A673 (cell line): ENCODE measurements at regions not wholly inside any gene's neighbourhood (a gene's known extent, or its start where the extent isn't known, plus 50 kb on each side); places are given as distances from the start of the nearest gene placed in this dataset.

ENCODE experiments used
- BruUV-seq: library from RNA; stranded (reverse); fragments of 400-500 nt; replicated peaks from 2 replicates; lab custom pipeline; 2021; lab: Mats Ljungman, UMichigan
- CTCF ChIA-PET: fragments of 300-600 bp; sonication (Branson Sonifier 250); formaldehyde crosslinking; loops from one replicate; lab custom pipeline; 2022; ENCODE audit warnings: antibody characterized with exemption; lab: Charles Lee
- POLR2A ChIA-PET: fragments of 300-600 bp; sonication (Branson Sonifier 250); formaldehyde crosslinking; loops from one replicate; lab custom pipeline; 2022; ENCODE audit warnings: antibody characterized with exemption; ENCODE audit not compliant: low non-redundant PET; lab: Charles Lee
- DNase-seq: peaks from one replicate; pipeline ENCODE4 v3.0.0-alpha.2; 2015; ENCODE audit warnings: low spot score
- H3K27ac ChIP-seq: fragments of 200-600 bp; sonication (generic); 2 replicates; pipeline ENCODE4 v1.5.1; 2016; ENCODE audit warnings: mixed run types, low read depth, mild to moderate bottlenecking, mixed read lengths, antibody characterized with exemption, low read length; ENCODE audit not compliant: poor library complexity, severe bottlenecking
- H3K27me3 ChIP-seq: fragments of 200-600 bp; sonication (generic); replicated peaks from 2 replicates; pipeline ENCODE4 v1.6.1; 2017; ENCODE audit warnings: mixed run types, low read depth, mild to moderate bottlenecking, mixed read lengths, antibody characterized with exemption, low read length; ENCODE audit not compliant: insufficient read depth, poor library complexity
- H3K36me3 ChIP-seq: fragments of 200-600 bp; sonication (generic); 2 replicates; pipeline ENCODE4 v1.6.1; 2016; ENCODE audit warnings: mixed run types, mild to moderate bottlenecking, mixed read lengths, antibody characterized with exemption, low read length; ENCODE audit not compliant: insufficient read depth, poor library complexity, severe bottlenecking
- H3K4me1 ChIP-seq: fragments of 200-600 bp; sonication (generic); 2 replicates; pipeline ENCODE4 v1.6.1; 2017; ENCODE audit warnings: mixed run types, mild to moderate bottlenecking, mixed read lengths, antibody characterized with exemption, low read length; ENCODE audit not compliant: insufficient read depth, poor library complexity, severe bottlenecking
- H3K4me3 ChIP-seq: fragments of 200-600 bp; sonication (generic); 2 replicates; pipeline ENCODE4 v1.5.1; 2016; ENCODE audit warnings: low read depth, mixed run types, mild to moderate bottlenecking, mixed read lengths, low read length; ENCODE audit not compliant: poor library complexity, severe bottlenecking
- H3K9me3 ChIP-seq: fragments of 200-600 bp; sonication (generic); 2 replicates; pipeline ENCODE4 v1.6.1; 2016; ENCODE audit warnings: mixed run types, low read depth, mild to moderate bottlenecking, mixed read lengths, antibody characterized with exemption, low read length; ENCODE audit not compliant: poor library complexity, severe bottlenecking
- EZH2 ChIP-seq: fragments of 200-600 bp; sonication (generic); IDR thresholded peaks from 2 replicates; pipeline ENCODE4 v1.6.1; 2017; ENCODE audit warnings: borderline replicate concordance, low read depth, mild to moderate bottlenecking, mixed read lengths, antibody characterized with exemption, low read length; ENCODE audit not compliant: poor library complexity, severe bottlenecking
- intact Hi-C: fragments of 100-400 bp; cut with micrococcal nuclease; formaldehyde crosslinking; loops from one replicate; pipeline ENCODE4 v1.10.0; 2022; ENCODE audit not compliant: unreplicated experiment
- TF ChIP-seq, protein P1 (sequence below): fragments of 300-800, 200-600 bp; sonication (generic); conservative IDR thresholded peaks from 2 replicates; pipeline ENCODE4 v1.5.1; 2017; ENCODE audit warnings: low read depth, mild to moderate bottlenecking, antibody characterized with exemption, low read length, moderate library complexity, mixed read lengths

DNA sequence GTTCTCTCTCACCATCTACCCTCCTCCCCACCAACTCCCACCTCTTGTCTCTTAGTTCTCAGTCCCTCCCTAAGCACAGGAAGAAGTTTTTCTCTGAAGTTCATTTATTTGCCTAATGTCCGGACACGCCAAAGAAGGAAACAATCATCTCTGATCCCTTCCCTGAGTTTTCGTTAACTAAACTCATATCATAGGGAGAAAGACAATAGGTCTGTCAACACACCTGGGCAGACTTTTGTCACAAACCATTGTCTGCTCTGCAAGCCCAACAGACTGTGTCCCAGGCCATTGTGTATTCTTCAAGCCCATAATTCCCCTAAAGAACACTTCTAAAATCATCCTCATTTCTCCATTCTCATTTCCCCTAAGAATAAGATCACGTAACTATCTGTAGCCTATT lies 691.0 kb upstream of the MBL2 start:
- ChIA-PET POLR2A (no interaction called here), CTCF (no interaction called here)
- BruUV-seq: no TSS peak
- Histone ChIP-seq H3K9me3 (peaks cover 16% of the 10 kb centered on the region), H3K36me3 (no peaks in the 10 kb centered on the region), H3K4me3 (no peak overlapping the region), H3K4me1 (no peaks in the 10 kb centered on the region), H3K27ac (no peak overlapping the region), H3K27me3 (no peaks in the 10 kb centered on the region)
- intact Hi-C loops: no loop called here
- DNase-seq: no peak
- TF ChIP-seq, protein P1, sequence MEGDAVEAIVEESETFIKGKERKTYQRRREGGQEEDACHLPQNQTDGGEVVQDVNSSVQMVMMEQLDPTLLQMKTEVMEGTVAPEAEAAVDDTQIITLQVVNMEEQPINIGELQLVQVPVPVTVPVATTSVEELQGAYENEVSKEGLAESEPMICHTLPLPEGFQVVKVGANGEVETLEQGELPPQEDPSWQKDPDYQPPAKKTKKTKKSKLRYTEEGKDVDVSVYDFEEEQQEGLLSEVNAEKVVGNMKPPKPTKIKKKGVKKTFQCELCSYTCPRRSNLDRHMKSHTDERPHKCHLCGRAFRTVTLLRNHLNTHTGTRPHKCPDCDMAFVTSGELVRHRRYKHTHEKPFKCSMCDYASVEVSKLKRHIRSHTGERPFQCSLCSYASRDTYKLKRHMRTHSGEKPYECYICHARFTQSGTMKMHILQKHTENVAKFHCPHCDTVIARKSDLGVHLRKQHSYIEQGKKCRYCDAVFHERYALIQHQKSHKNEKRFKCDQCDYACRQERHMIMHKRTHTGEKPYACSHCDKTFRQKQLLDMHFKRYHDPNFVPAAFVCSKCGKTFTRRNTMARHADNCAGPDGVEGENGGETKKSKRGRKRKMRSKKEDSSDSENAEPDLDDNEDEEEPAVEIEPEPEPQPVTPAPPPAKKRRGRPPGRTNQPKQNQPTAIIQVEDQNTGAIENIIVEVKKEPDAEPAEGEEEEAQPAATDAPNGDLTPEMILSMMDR: no peak
- TF ChIP-seq EZH2: no peak

DNA sequence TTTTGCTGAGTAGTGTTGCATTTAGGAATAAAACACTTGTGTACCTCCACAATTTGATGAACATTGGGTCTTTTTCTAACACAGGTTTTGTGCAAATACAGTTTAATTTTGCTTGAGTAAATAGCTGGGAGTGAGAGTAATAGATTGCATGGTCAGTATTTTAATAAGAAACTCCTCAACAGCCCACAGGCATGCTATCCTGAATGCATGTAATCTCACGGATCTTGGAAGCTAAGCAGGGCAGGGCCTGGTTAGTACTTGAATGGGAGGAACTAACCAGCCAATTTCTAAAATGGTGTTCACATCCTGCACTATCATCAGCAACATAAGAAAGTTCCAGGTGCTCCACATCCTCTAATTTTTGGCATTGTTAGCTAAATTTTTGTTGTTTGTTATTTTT lies 685.4 kb upstream of the MBL2 start:
- peaks cover 8% of the 10 kb centered on the region for H3K9me3 ChIP-seq
- intact Hi-C loops: no loop called here
- POLR2A ChIA-PET: no interaction called here
- no peak overlapping the region for H3K4me3 ChIP-seq
- BruUV-seq: no TSS peak
- TF ChIP-seq, protein P1: no peak
- no peaks in the 10 kb centered on the region for H3K36me3 ChIP-seq
- DNase-seq: no peak
- CTCF ChIA-PET: no interaction called here
- H3K27me3 ChIP-seq: no peaks in the 10 kb centered on the region
- H3K27ac ChIP-seq: no peak overlapping the region
- H3K4me1 ChIP-seq: no peaks in the 10 kb centered on the region

DNA sequence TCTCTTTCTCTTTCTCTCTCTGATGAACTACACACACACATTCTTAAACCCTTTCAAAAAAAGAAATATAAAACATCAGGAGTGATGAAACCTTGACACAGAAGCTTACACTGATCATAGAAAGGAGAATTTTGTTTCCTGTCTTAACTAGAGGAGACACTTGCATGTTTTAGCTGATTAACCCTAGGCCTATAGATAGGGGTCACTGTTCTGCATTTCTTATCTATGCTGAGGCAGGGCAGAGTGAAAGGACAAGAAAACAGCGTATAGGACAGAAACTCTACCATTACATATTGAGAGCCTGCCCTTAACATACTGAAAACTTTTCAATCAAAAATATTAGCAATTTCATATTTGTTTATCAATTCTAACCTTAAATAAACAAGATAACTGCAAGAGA lies 680.6 kb upstream of the MBL2 start:
- no peak overlapping the region for H3K27ac ChIP-seq
- DNase-seq: no peak
- CTCF ChIA-PET: no interaction called here
- TF ChIP-seq EZH2: no peak
- intact Hi-C loops: no loop called here
- POLR2A ChIA-PET: no interaction called here
- H3K9me3 ChIP-seq: peaks cover 15% of the 10 kb centered on the region
- BruUV-seq: no TSS peak
- H3K4me1 ChIP-seq: no peaks in the 10 kb centered on the region
- no peak overlapping the region for H3K4me3 ChIP-seq
- H3K36me3 ChIP-seq: no peaks in the 10 kb centered on the region
- no peaks in the 10 kb centered on the region for H3K27me3 ChIP-seq

DNA sequence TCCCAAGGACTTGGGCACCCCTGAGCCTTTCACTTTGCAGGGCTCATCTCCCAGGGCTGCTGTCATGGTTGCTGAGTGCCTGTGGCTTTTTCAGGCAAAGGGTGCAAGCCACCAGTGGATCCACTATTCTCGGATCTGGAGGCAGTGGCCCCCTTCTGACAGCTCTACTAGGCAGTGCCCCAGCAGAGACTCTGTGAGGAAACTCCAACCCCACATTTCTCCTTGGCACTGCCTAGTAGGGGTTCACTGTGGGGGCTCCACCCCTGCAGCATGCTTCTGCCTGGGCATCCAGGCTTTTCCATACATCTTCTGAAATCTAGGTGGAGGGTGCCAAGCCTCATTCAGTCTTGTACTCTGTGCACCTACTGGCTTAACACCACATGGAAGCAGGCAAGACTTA lies 675.0 kb upstream of the MBL2 start:
- peaks cover 11% of the 10 kb centered on the region for H3K9me3 ChIP-seq
- no peaks in the 10 kb centered on the region for H3K36me3 ChIP-seq
- TF ChIP-seq, protein P1: no peak
- no peak for TF ChIP-seq EZH2
- DNase-seq: no peak
- no TSS peak for BruUV-seq
- no peak overlapping the region for H3K27ac ChIP-seq
- ChIA-PET POLR2A (no interaction called here), CTCF (no interaction called here)
- H3K4me3 ChIP-seq: no peak overlapping the region
- no peaks in the 10 kb centered on the region for H3K27me3 ChIP-seq
- H3K4me1 ChIP-seq: no peaks in the 10 kb centered on the region
- intact Hi-C loops: no loop called here
